ENCODE measurements at regions not wholly inside any gene's neighbourhood (a gene's known extent, or its start where the extent isn't known, plus 50 kb on each side); places are given as distances from the start of the nearest gene placed in this dataset.

DNA sequence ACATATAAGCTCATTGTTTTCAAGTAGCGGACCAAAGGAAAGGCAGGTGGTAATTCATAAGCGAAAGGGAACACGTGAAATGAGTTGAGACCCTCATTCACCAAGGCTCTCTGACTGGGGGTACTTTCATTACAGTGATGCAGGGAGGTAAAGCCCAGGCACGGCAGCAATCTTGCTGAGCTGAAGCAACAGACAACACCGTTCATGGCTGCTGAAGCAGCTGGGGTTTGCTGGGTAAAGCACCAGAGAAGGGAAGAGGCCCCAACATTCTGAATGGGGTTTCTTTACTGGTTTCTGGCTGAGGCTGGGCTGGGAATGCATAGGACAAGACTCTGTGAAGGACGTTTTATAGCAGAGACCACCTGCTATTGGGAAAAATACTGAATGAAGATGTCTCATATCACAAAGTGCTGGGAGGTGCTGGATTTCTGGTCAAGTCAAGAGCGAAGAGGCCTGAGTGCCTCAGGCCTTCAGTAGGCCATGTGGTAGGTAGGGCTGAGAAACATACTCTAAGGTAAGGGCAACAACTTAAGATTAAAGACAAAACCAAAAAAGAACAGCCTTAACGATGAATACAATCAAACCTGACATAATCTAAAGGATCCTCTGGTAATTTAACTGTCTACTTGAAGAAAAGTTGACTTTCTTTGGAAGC is 324.7 kb upstream of the PIK3C3 start:
- H3K4me3 ChIP-seq (ENCODE audit: low read depth in 1 of 3, low read length in 3 of 3): no peak overlapping the region
- WGBS: 84% methylated on average over 8 of the region's 8 CpGs
- no peaks in the 10 kb centered on the region for H3K27me3 ChIP-seq (ENCODE audit: control insufficient read depth in 4 of 4, insufficient read depth in 4 of 4, low read length in 3 of 4)
- H3K36me3 ChIP-seq (ENCODE audit: control insufficient read depth in 4 of 4, insufficient read depth in 3 of 4, low read depth in 1 of 4, low read length in 3 of 4): no peaks in the 10 kb centered on the region
- no peak for DNase-seq (ENCODE audit: low spot score)
- H3K27ac ChIP-seq (ENCODE audit: low read depth in 1 of 2, low read length in 2 of 2): no peak overlapping the region
- TF ChIP-seq, protein P1, sequence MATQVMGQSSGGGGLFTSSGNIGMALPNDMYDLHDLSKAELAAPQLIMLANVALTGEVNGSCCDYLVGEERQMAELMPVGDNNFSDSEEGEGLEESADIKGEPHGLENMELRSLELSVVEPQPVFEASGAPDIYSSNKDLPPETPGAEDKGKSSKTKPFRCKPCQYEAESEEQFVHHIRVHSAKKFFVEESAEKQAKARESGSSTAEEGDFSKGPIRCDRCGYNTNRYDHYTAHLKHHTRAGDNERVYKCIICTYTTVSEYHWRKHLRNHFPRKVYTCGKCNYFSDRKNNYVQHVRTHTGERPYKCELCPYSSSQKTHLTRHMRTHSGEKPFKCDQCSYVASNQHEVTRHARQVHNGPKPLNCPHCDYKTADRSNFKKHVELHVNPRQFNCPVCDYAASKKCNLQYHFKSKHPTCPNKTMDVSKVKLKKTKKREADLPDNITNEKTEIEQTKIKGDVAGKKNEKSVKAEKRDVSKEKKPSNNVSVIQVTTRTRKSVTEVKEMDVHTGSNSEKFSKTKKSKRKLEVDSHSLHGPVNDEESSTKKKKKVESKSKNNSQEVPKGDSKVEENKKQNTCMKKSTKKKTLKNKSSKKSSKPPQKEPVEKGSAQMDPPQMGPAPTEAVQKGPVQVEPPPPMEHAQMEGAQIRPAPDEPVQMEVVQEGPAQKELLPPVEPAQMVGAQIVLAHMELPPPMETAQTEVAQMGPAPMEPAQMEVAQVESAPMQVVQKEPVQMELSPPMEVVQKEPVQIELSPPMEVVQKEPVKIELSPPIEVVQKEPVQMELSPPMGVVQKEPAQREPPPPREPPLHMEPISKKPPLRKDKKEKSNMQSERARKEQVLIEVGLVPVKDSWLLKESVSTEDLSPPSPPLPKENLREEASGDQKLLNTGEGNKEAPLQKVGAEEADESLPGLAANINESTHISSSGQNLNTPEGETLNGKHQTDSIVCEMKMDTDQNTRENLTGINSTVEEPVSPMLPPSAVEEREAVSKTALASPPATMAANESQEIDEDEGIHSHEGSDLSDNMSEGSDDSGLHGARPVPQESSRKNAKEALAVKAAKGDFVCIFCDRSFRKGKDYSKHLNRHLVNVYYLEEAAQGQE (IDR thresholded peaks at IDR 0.05): no peak
- TF ChIP-seq RXRA (IDR thresholded peaks at IDR 0.05) (no peak), FOXA1 (IDR thresholded peaks at IDR 0.05) (no peak), FOXA2 (IDR thresholded peaks at IDR 0.05) (no peak), JUND (IDR thresholded peaks at IDR 0.05) (no peak), HNF4A (conservative IDR thresholded peaks at IDR 0.05) (no peak), EGR1 (IDR thresholded peaks at IDR 0.05; ENCODE audit: low read depth in 2 of 2) (no peak), SP1 (IDR thresholded peaks at IDR 0.05) (no peak), YY1 (IDR thresholded peaks at IDR 0.05) (no peak), TAF1 (conservative IDR thresholded peaks at IDR 0.05) (no peak), NR2F2 (IDR thresholded peaks at IDR 0.05) (no peak), RAD21 (IDR thresholded peaks at IDR 0.05) (no peak), HNF4G (IDR thresholded peaks at IDR 0.05) (no peak)
- TF ChIP-seq, protein P2, sequence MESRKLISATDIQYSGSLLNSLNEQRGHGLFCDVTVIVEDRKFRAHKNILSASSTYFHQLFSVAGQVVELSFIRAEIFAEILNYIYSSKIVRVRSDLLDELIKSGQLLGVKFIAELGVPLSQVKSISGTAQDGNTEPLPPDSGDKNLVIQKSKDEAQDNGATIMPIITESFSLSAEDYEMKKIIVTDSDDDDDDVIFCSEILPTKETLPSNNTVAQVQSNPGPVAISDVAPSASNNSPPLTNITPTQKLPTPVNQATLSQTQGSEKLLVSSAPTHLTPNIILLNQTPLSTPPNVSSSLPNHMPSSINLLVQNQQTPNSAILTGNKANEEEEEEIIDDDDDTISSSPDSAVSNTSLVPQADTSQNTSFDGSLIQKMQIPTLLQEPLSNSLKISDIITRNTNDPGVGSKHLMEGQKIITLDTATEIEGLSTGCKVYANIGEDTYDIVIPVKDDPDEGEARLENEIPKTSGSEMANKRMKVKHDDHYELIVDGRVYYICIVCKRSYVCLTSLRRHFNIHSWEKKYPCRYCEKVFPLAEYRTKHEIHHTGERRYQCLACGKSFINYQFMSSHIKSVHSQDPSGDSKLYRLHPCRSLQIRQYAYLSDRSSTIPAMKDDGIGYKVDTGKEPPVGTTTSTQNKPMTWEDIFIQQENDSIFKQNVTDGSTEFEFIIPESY (IDR thresholded peaks at IDR 0.05): no peak
- TF ChIP-seq, protein P3, sequence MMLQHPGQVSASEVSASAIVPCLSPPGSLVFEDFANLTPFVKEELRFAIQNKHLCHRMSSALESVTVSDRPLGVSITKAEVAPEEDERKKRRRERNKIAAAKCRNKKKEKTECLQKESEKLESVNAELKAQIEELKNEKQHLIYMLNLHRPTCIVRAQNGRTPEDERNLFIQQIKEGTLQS (IDR thresholded peaks at IDR 0.05): no peak
- TF ChIP-seq, protein P4, sequence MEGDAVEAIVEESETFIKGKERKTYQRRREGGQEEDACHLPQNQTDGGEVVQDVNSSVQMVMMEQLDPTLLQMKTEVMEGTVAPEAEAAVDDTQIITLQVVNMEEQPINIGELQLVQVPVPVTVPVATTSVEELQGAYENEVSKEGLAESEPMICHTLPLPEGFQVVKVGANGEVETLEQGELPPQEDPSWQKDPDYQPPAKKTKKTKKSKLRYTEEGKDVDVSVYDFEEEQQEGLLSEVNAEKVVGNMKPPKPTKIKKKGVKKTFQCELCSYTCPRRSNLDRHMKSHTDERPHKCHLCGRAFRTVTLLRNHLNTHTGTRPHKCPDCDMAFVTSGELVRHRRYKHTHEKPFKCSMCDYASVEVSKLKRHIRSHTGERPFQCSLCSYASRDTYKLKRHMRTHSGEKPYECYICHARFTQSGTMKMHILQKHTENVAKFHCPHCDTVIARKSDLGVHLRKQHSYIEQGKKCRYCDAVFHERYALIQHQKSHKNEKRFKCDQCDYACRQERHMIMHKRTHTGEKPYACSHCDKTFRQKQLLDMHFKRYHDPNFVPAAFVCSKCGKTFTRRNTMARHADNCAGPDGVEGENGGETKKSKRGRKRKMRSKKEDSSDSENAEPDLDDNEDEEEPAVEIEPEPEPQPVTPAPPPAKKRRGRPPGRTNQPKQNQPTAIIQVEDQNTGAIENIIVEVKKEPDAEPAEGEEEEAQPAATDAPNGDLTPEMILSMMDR (IDR thresholded peaks at IDR 0.05; ENCODE audit: low read depth, low read length, missing input control): no peak
- TF ChIP-seq, protein P5, sequence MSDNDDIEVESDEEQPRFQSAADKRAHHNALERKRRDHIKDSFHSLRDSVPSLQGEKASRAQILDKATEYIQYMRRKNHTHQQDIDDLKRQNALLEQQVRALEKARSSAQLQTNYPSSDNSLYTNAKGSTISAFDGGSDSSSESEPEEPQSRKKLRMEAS (IDR thresholded peaks at IDR 0.05): no peak
- H3K9me3 ChIP-seq (ENCODE audit: control insufficient read depth in 4 of 4, low read length in 3 of 4): no peaks in the 10 kb centered on the region
- H3K9ac ChIP-seq (ENCODE audit: low read depth in 1 of 2, low read length in 2 of 2): no peak overlapping the region
- H3K4me1 ChIP-seq (ENCODE audit: control insufficient read depth in 4 of 4, insufficient read depth in 4 of 4, low read length in 3 of 4): no peaks in the 10 kb centered on the region

All from liver (tissue), 8 donors.